GM19240 (cell line): ENCODE measurements at regions not wholly inside any gene's neighbourhood (a gene's known extent, or its start where the extent isn't known, plus 50 kb on each side); places are given as distances from the start of the nearest gene placed in this dataset.
"Not testable (repeated sequence)": the region's sequence is repeated elsewhere in the genome, so short reads cannot be mapped to it uniquely, and the experiment has no call there.

Experiments used
- DNase-seq: peaks from one replicate; pipeline ENCODE4 v3.0.0; 2011; ENCODE audit warnings: low spot score; ENCODE audit not compliant: insufficient read length

GRCh38 chr2:153420394-153420793, 58.2 kb downstream of the RPRM start:
- no peak for DNase-seq

- no peak for DNase-seq
Measured at GRCh38 chr2:153417077-153417476, 61.5 kb downstream of the RPRM start.

- no peak for DNase-seq
Measured at GRCh38 chr2:153416071-153416470, 62.5 kb downstream of the RPRM start.

- no peak for DNase-seq
Measured at GRCh38 chr2:153408710-153409385, 69.7 kb downstream of the RPRM start.

GRCh38 chr2:153405196-153405595, 73.4 kb downstream of the RPRM start:
- no peak for DNase-seq

DNA sequence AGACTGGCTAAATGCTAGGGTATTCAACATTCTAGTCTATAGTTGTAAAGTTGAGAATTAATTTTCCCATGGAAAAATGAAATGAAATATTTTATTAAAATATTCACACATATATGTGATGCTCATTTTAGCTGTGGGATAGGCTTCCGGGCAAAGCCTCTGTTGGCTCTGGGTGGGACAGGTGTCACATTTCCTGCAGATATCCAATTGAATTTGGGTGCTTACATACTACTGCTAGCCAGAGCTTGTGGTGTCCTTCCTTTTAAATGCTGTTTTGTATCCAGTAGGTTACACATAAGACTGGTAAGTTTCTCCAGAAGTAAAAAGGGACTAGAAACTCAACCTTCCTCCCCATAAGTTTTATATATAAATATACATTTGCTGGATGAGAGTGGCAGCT, 73.8 kb downstream of the RPRM start:
- DNase-seq = no peak

DNA sequence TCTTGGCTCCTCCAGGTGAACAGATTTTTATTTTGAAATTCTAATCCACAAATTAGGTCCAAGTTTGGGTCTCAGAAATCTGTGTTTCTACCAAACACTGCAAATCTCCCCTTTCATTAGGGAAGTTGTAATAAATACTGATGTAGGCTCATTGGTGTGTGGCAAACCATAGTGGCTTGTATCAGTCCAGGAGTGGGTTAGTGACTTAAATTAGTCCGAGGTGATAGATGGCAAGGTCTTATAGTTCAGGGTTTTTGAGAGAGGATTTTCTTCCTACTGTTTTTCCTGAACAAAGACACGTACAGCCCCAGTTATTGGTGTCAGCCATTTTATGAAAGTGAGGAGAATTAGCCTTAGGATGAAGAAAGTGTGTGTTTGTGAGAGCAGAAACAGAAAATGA, 74.6 kb downstream of the RPRM start:
- no peak for DNase-seq

- DNase-seq = not testable (repeated sequence)
Measured at GRCh38 chr2:153403352-153403751, 75.2 kb downstream of the RPRM start.

- DNase-seq = no peak
Measured at GRCh38 chr2:153394686-153395085, 83.9 kb downstream of the RPRM start.

- DNase-seq = no peak
Measured at GRCh38 chr2:153394247-153394646, 84.3 kb downstream of the RPRM start.

GRCh38 chr2:153393518-153393917, 85.0 kb downstream of the RPRM start:
- DNase-seq = no peak

- no peak for DNase-seq
Measured at GRCh38 chr2:153391131-153391530, 87.4 kb downstream of the RPRM start.

DNA sequence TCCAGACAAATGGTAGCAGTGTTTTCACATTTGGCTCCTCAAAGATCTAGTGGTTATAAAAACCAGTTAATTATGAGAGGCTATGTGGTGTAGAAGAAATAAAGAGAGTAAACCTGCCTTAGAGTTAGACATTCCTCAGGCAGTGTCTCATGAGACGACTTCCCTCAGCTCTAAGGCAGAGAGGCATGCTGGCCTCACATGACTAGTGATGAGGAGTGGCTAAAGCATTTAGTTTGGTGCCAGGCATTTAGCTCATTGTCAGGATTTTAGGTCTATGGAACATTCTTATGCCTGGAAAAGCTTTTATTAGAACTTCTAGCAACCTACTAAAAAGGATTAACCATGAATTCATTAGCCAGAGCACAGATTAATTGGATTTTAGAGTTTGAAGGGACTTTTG, 90.3 kb downstream of the RPRM start:
- no peak for DNase-seq

- no peak for DNase-seq
Measured at GRCh38 chr2:153387203-153387602, 91.4 kb downstream of the RPRM start.

- no peak for DNase-seq
Measured at GRCh38 chr2:153386481-153386897, 92.1 kb downstream of the RPRM start.

GRCh38 chr2:153373510-153374279, 104.9 kb downstream of the RPRM start:
- DNase-seq = no peak

- DNase-seq = no peak
Measured at GRCh38 chr2:153360239-153360638, 118.3 kb downstream of the RPRM start.

DNA sequence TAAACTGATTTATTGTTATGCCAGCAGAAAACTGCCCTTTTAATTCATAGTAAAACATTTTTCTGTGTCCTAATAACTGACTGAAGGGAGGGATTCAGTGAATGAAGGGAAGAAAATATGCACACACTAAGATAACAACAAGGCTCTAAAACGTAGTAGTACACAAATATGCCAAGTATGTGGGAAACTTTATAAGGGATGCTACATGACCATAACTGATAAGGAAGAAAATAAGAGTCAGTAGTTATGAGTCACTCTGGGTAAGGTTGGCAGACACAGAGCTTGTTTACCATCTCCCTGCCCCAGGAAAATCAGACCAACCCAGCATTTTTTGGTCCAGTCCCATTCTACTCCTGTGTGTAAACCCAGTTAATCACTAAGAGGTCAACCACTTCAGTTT, 124.2 kb downstream of the RPRM start:
- no peak for DNase-seq

GRCh38 chr2:153349603-153350002, 129.0 kb downstream of the RPRM start:
- DNase-seq = no peak

DNA sequence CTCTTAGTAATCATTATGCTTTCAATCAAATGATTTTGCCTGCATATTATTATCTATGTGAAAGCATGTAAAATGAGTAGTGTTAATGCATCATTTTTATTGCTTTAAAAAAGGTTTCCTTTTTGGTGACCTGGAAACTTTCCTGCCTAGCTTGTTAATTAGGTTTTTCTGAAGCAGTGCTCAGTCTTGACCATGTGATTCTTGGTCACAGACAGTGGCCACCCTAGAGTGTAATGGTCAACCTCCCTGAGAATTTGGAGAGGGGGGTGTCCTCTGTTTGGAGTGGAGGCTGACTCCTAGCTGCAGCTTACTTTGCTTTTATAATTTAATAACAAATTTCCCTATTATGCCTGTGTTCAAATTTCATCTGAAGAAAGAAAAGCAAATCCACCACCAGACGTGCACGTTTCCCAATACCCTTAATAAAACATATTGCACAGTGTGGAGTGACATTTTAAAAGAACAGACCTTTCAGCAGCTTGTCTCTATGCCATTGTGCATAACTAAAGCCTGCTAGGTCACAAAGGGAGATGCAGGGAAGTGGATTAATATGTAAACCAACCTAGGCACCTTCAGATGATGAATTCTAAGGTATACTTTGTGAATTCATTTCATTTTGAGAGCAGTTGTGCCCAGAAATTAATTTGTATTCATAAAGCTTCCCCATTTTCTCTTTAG, 130.6 kb downstream of the RPRM start:
- no peak for DNase-seq

- DNase-seq = no peak
Measured at GRCh38 chr2:153320879-153321278, 157.7 kb downstream of the RPRM start.

GRCh38 chr2:153311432-153311831, 167.1 kb downstream of the RPRM start:
- no peak for DNase-seq
